IMR-90 (cell line): ENCODE measurements at regions not wholly inside any gene's neighbourhood (a gene's known extent, or its start where the extent isn't known, plus 50 kb on each side); places are given as distances from the start of the nearest gene placed in this dataset.

Source experiments
- ATAC-seq: fragments of 200-7000 bp; cut with Tn5 transposase; 2 replicates; pipeline ENCODE4 v1.9.1; 2020; ENCODE audit warnings: low read depth, mild to moderate bottlenecking, moderate library complexity
- BruUV-seq: library from RNA; stranded (reverse); fragments of 400-500 nt; replicated peaks from 2 replicates; lab custom pipeline; 2021; lab: Mats Ljungman, UMichigan
- CTCF ChIA-PET: fragments of 300-600 bp; formaldehyde crosslinking; extraction: SDS; loops from one replicate; lab custom pipeline; 2021; ENCODE audit warnings: antibody characterized with exemption; lab: Yijun Ruan, JAX
- POLR2A ChIA-PET: fragments of 300-600 bp; sonication (Branson Sonifier 250); formaldehyde crosslinking; loops from one replicate; lab custom pipeline; 2022; ENCODE audit warnings: antibody characterized with exemption; ENCODE audit not compliant: unreplicated experiment; lab: Charles Lee
- DNase-seq: peaks from one replicate; pipeline ENCODE4 v3.0.0; 2013
- H2AFZ ChIP-seq: replicated peaks from 2 replicates; pipeline ENCODE3; 2013; ENCODE audit warnings: low read length, mild to moderate bottlenecking; ENCODE audit not compliant: poor library complexity
- H2AK5ac ChIP-seq: 2 replicates; pipeline ENCODE4 v1.6.1; 2013; ENCODE audit warnings: low read depth, low read length, inconsistent platforms
- H2AK9ac ChIP-seq: replicated peaks from 2 replicates; pipeline ENCODE3; 2013; ENCODE audit warnings: mild to moderate bottlenecking, low read depth, low read length, moderate library complexity; ENCODE audit not compliant: poor library complexity
- H2BK120ac ChIP-seq: 2 replicates; pipeline ENCODE4 v1.6.1; 2013; ENCODE audit warnings: low read depth, low read length, inconsistent platforms
- H2BK15ac ChIP-seq: 3 replicates; pipeline ENCODE4 v1.6.1; 2013; ENCODE audit warnings: low read depth, low read length, inconsistent platforms
- H2BK20ac ChIP-seq: 2 replicates; pipeline ENCODE4 v1.6.1; 2013; ENCODE audit warnings: low read depth, mild to moderate bottlenecking, inconsistent platforms, low read length, moderate library complexity
- H2BK5ac ChIP-seq: 2 replicates; pipeline ENCODE4 v1.6.1; 2013; ENCODE audit warnings: mild to moderate bottlenecking, low read depth, low read length, inconsistent platforms; ENCODE audit not compliant: poor library complexity, severe bottlenecking
- H3K14ac ChIP-seq: replicated peaks from 2 replicates; pipeline ENCODE4 v1.6.1; 2013; ENCODE audit warnings: low read depth, low read length, inconsistent platforms
- H3K18ac ChIP-seq: 2 replicates; pipeline ENCODE4 v1.6.1; 2013; ENCODE audit warnings: low read depth, low read length, control low read depth
- H3K23ac ChIP-seq: 2 replicates; pipeline ENCODE4 v1.6.1; 2013; ENCODE audit warnings: low read depth, low read length, inconsistent platforms
- H3K27ac ChIP-seq: 2 replicates; pipeline ENCODE4 v1.5.1; 2013; ENCODE audit warnings: mild to moderate bottlenecking, control low read depth, low read length; ENCODE audit not compliant: insufficient read depth
- H3K27me3 ChIP-seq: 2 replicates; pipeline ENCODE4 v1.6.1; 2013; ENCODE audit warnings: low read length; ENCODE audit not compliant: control insufficient read depth, insufficient read depth
- H3K36me3 ChIP-seq: 2 replicates; pipeline ENCODE4 v1.6.1; 2013; ENCODE audit warnings: low read length, mixed read lengths; ENCODE audit not compliant: control insufficient read depth, insufficient read depth
- H3K4ac ChIP-seq: 2 replicates; pipeline ENCODE4 v1.6.1; 2013; ENCODE audit warnings: low read depth, low read length, inconsistent platforms
- H3K4me1 ChIP-seq: 2 replicates; pipeline ENCODE4 v1.6.1; 2013; ENCODE audit warnings: low read length, mixed read lengths; ENCODE audit not compliant: control insufficient read depth, insufficient read depth
- H3K4me2 ChIP-seq: 2 replicates; pipeline ENCODE4 v1.6.1; 2013; ENCODE audit warnings: low read depth, mild to moderate bottlenecking, control low read depth, low read length, moderate library complexity
- H3K4me3 ChIP-seq: 2 replicates; pipeline ENCODE4 v1.5.1; 2013; ENCODE audit warnings: low read depth, mild to moderate bottlenecking, control low read depth, low read length, moderate library complexity; ENCODE audit not compliant: insufficient read depth
- H3K56ac ChIP-seq: 2 replicates; pipeline ENCODE4 v1.6.1; 2013; ENCODE audit warnings: low read length, inconsistent platforms; ENCODE audit not compliant: insufficient read depth; ENCODE audit errors: extremely low read depth
- H3K79me1 ChIP-seq, 2 experiments: 2 replicates each; pipeline ENCODE4 v1.6.1; 2013; ENCODE audit warnings: low read length in 2 of 2, inconsistent platforms in 1 of 2, low read depth in 1 of 2
- H3K9ac ChIP-seq: 2 replicates; pipeline ENCODE4 v1.6.1; 2013; ENCODE audit warnings: low read depth, low read length, control low read depth
- H3K9me1 ChIP-seq: 2 replicates; pipeline ENCODE4 v1.6.1; 2013; ENCODE audit warnings: low read length, inconsistent platforms; ENCODE audit not compliant: insufficient read depth
- H3K9me3 ChIP-seq: 2 replicates; pipeline ENCODE4 v1.6.1; 2013; ENCODE audit warnings: low read length; ENCODE audit not compliant: control insufficient read depth, insufficient read depth
- H4K20me1 ChIP-seq: 2 replicates; pipeline ENCODE4 v1.6.1; 2013; ENCODE audit warnings: low read length, inconsistent platforms; ENCODE audit not compliant: insufficient read depth
- H4K5ac ChIP-seq: 2 replicates; pipeline ENCODE4 v1.6.1; 2013; ENCODE audit warnings: mild to moderate bottlenecking, low read depth, low read length, control low read depth
- H4K8ac ChIP-seq, 2 experiments: 2 replicates each; pipeline ENCODE4 v1.6.1; 2013; ENCODE audit warnings: low read depth in 2 of 2, low read length in 2 of 2, control low read depth in 1 of 2, inconsistent platforms in 1 of 2
- H4K91ac ChIP-seq: 2 replicates; pipeline ENCODE4 v1.6.1; 2013; ENCODE audit warnings: low read depth, low read length, inconsistent platforms; ENCODE audit not compliant: insufficient read depth
- BHLHE40 ChIP-seq: fragments of 150-350 bp; IDR thresholded peaks from 2 replicates; pipeline ENCODE4 v1.6.1; 2016; ENCODE audit warnings: mild to moderate bottlenecking, low read depth, low read length
- CEBPB ChIP-seq: IDR thresholded peaks from 2 replicates; pipeline ENCODE4 v1.6.1; 2012; ENCODE audit warnings: low read depth, low read length, improper control_type of control experiment
- MAFK ChIP-seq: IDR thresholded peaks from 2 replicates; pipeline ENCODE4 v1.6.1; 2012; ENCODE audit warnings: low read depth, low read length, improper control_type of control experiment
- MAZ ChIP-seq: IDR thresholded peaks from 2 replicates; pipeline ENCODE4 v1.6.1; 2012; ENCODE audit warnings: low read depth, mild to moderate bottlenecking, low read length, improper control_type of control experiment, moderate library complexity, borderline replicate concordance
- MXI1 ChIP-seq: IDR thresholded peaks from 2 replicates; pipeline ENCODE4 v1.6.1; 2012; ENCODE audit warnings: low read depth, mild to moderate bottlenecking, low read length, moderate library complexity, borderline replicate concordance
- WGBS, 2 experiments: methylation state at CpG; one replicate each; pipeline versions ENCODE4 v1.1.5 to v1.1.7; 2013; ENCODE audit warnings: missing lambda C conversion rate in 2 of 2; ENCODE audit not compliant: insufficient read length in 1 of 2; ENCODE audit errors: extremely low coverage in 2 of 2; 5-methylcytosine and 5-hydroxymethylcytosine counted together
- dilution Hi-C: fragments of 300-500 bp; cut with HindIII; formaldehyde crosslinking; loops from one replicate; pipeline ENCODE4 v1.14.3; 2018; ENCODE audit warnings: low sequenced_read_pairs; ENCODE audit not compliant: unreplicated experiment
- in situ Hi-C: fragments of 300-500 bp; cut with MboI; formaldehyde crosslinking; loops from 3 replicates; pipeline ENCODE4 v1.14.3; 2019; ENCODE audit warnings: low sequenced_read_pairs, inconsistent platforms, mixed read lengths
- intact Hi-C: fragments of 100-400 bp; cut with micrococcal nuclease; formaldehyde crosslinking; loops from 2 replicates; pipeline ENCODE4 v1.10.0; 2022
- TF ChIP-seq, protein P1 (sequence below): fragments of 150-350 bp; IDR thresholded peaks from 2 replicates; pipeline ENCODE4 v1.6.1; 2017; ENCODE audit warnings: mild to moderate bottlenecking, antibody characterized with exemption, low read length, low read depth

DNA sequence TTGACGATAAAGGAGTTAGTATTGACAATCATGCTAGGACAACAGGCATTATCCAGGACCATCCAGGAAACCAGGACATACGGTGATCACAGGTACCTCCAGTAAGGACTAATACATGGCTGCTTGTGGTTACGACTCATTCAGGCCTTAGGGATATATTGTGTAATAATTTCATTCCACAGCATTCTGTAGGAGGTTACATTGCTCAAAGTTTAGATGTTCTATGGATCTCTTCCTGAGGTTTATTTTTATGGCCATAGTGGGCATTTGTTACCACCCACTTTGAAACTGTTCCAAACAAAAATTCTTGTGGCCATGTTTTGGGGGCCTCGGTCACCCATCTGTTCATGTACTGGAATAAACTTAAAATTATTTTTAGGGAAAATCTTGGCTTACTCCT is 431.6 kb downstream of the METTL4 start:
- Histone ChIP-seq H3K4me3 (no peak overlapping the region), H3K9ac (no peak overlapping the region), H3K18ac (no peak overlapping the region), H3K14ac (no peak overlapping the region), H2BK5ac (no peak overlapping the region), H2BK20ac (no peak overlapping the region), H3K79me1 (no peaks in the 10 kb centered on the region), H3K23ac (no peak overlapping the region), H3K9me1 (no peaks in the 10 kb centered on the region), H4K91ac (no peak overlapping the region), H4K20me1 (no peaks in the 10 kb centered on the region), H3K36me3 (no peaks in the 10 kb centered on the region), H3K56ac (no peak overlapping the region), H4K5ac (no peak overlapping the region), H2AFZ (no peak overlapping the region), H2AK9ac (no peak overlapping the region), H2BK15ac (no peak overlapping the region), H2AK5ac (no peak overlapping the region), H3K4me1 (no peaks in the 10 kb centered on the region), H3K4me2 (no peak overlapping the region), H3K27me3 (no peaks in the 10 kb centered on the region), H3K4ac (no peak overlapping the region), H3K27ac (no peak overlapping the region), H4K8ac (no peak overlapping the region), H2BK120ac (no peak overlapping the region), H3K9me3 (no peaks in the 10 kb centered on the region)
- CTCF ChIA-PET: interaction anchor here (1.0 kb wide), 1 partner anchor 35 kb away, joined by 3 read pairs; no protein-coding TSS in a partner anchor
- intact Hi-C loops (no loop called here), in situ Hi-C loops (no loop called here), dilution Hi-C loops (no loop called here)
- POLR2A ChIA-PET: no interaction called here
- no TSS peak for BruUV-seq
- TF ChIP-seq MAZ (no peak), CEBPB (peak; percentile 77), BHLHE40 (no peak), MXI1 (no peak), MAFK (no peak)
- TF ChIP-seq, protein P1, sequence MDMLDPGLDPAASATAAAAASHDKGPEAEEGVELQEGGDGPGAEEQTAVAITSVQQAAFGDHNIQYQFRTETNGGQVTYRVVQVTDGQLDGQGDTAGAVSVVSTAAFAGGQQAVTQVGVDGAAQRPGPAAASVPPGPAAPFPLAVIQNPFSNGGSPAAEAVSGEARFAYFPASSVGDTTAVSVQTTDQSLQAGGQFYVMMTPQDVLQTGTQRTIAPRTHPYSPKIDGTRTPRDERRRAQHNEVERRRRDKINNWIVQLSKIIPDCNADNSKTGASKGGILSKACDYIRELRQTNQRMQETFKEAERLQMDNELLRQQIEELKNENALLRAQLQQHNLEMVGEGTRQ: no peak
- no peak for ATAC-seq
- WGBS, 2 experiments: 100% methylated on average over 1 of the region's 4 CpGs; no CpG with 5 or more reads in 1 of the 2 experiments
- DNase-seq: no peak
